SK-N-SH (cell line): ENCODE measurements at regions not wholly inside any gene's neighbourhood (a gene's known extent, or its start where the extent isn't known, plus 50 kb on each side); places are given as distances from the start of the nearest gene placed in this dataset.
A peak's percentile ranks its signal among the peaks of the same experiment; 100 is the strongest.

Source experiments
- CTCF ChIA-PET: fragments of 300-600, 350-600 bp; formaldehyde crosslinking; extraction: SDS; loops from one replicate; lab custom pipeline; 2021; lab: Yijun Ruan, JAX
- POLR2A ChIA-PET: fragments of 350-600 bp; sonication (Branson Sonifier 250); formaldehyde crosslinking; extraction: SDS; loops from one replicate; lab custom pipeline; 2020; ENCODE audit warnings: antibody characterized with exemption, inconsistent platforms; lab: Yijun Ruan, JAX
- DNase-seq: peaks from one replicate; pipeline ENCODE4 v3.0.0; 2012
- H2AFZ ChIP-seq: fragments of 200-600 bp; sonication (generic); 2 replicates; pipeline ENCODE4 v1.8.1; 2016; ENCODE audit warnings: antibody characterized with exemption, mild to moderate bottlenecking, low read depth
- H3F3A ChIP-seq: fragments of 200-600 bp; sonication (generic); replicated peaks from 2 replicates; pipeline ENCODE3; 2016; ENCODE audit warnings: antibody characterized with exemption, mild to moderate bottlenecking; ENCODE audit not compliant: insufficient read depth
- H3K27ac ChIP-seq, 2 experiments: fragments of 200-500 bp in 1 of 2; fragments of 200-600 bp in 1 of 2; sonication (Bioruptor generic) in 1 of 2; sonication (generic), shearing (Covaris generic) in 1 of 2; 2 replicates each; pipeline versions ENCODE4 v1.5.1 to v1.6.1; 2014 to 2016; ENCODE audit warnings: low read depth in 2 of 2, inconsistent platforms in 1 of 2, low read length in 1 of 2, mild to moderate bottlenecking in 1 of 2, mixed read lengths in 1 of 2
- H3K27me3 ChIP-seq: fragments of 200-600 bp; sonication (generic), shearing (Covaris generic); 2 replicates; pipeline ENCODE4 v1.6.1; 2016; ENCODE audit warnings: mixed run types; ENCODE audit not compliant: insufficient read depth
- H3K36me3 ChIP-seq, 2 experiments: fragments of 200-500 bp in 1 of 2; fragments of 200-600 bp in 1 of 2; sonication (Bioruptor generic) in 1 of 2; sonication (generic) in 1 of 2; replicated peaks in 1 of 2; 2 replicates each; pipeline versions ENCODE3 to v1.5.1; 2014 to 2016; ENCODE audit warnings: low read length in 1 of 2, mild to moderate bottlenecking in 1 of 2; ENCODE audit not compliant: insufficient read depth in 2 of 2, control insufficient read depth in 1 of 2
- H3K4me1 ChIP-seq, 2 experiments: fragments of 200-500 bp in 1 of 2; fragments of 200-600 bp in 1 of 2; sonication (Bioruptor generic) in 1 of 2; sonication (generic), shearing (Covaris generic) in 1 of 2; 2 replicates each; pipeline versions ENCODE4 v1.5.1 to v1.6.1; 2014 to 2016; ENCODE audit warnings: low read depth in 1 of 2, low read length in 1 of 2, mixed run types in 1 of 2; ENCODE audit not compliant: insufficient read depth in 2 of 2, control insufficient read depth in 1 of 2
- H3K4me2 ChIP-seq: fragments of 200-600 bp; sonication (generic), shearing (Covaris generic); 2 replicates; pipeline ENCODE4 v1.6.1; 2017; ENCODE audit warnings: mixed run types
- H3K4me3 ChIP-seq, 2 experiments: fragments of 200-500 bp in 1 of 2; fragments of 200-600 bp in 1 of 2; sonication (Bioruptor generic) in 1 of 2; sonication (generic), shearing (Covaris generic) in 1 of 2; 2 replicates each; pipeline versions ENCODE4 v1.5.1 to v1.8.1; 2014 to 2016; ENCODE audit warnings: low read depth in 2 of 2, inconsistent platforms in 1 of 2, low read length in 1 of 2, mild to moderate bottlenecking in 1 of 2, mixed read lengths in 1 of 2, moderate library complexity in 1 of 2
- H3K79me2 ChIP-seq: fragments of 200-600 bp; sonication (generic); 2 replicates; pipeline ENCODE4 v1.8.1; 2017; ENCODE audit warnings: mild to moderate bottlenecking; ENCODE audit not compliant: insufficient read depth
- H3K9ac ChIP-seq: fragments of 200-600 bp; sonication (generic); 2 replicates; pipeline ENCODE4 v1.6.1; 2017; ENCODE audit warnings: mixed run types
- H3K9me2 ChIP-seq: fragments of 200-600 bp; sonication (generic); 2 replicates; pipeline ENCODE4 v1.6.1; 2017; ENCODE audit warnings: mixed run types
- H3K9me3 ChIP-seq: fragments of 200-600 bp; sonication (generic); 2 replicates; pipeline ENCODE4 v1.6.1; 2017; ENCODE audit warnings: mixed run types, mild to moderate bottlenecking, moderate library complexity
- H4K20me1 ChIP-seq: fragments of 200-600 bp; sonication (generic); 2 replicates; pipeline ENCODE4 v1.6.1; 2017; ENCODE audit warnings: mild to moderate bottlenecking, mixed run types; ENCODE audit not compliant: insufficient read depth
- ELF1 ChIP-seq: IDR thresholded peaks from 2 replicates; pipeline ENCODE4 v1.4.0; 2012
- EP300 ChIP-seq, 2 experiments: IDR thresholded peaks; 2 replicates each; pipeline versions ENCODE4 v1.4.0 to v1.6.1; 2012; ENCODE audit warnings: borderline replicate concordance in 1 of 2, low read depth in 1 of 2, low read length in 1 of 2
- EZH2phosphoT487 ChIP-seq: fragments of 200-600 bp; sonication (generic); IDR thresholded peaks from 2 replicates; pipeline ENCODE4 v1.6.1; 2017; ENCODE audit warnings: low read depth, mixed run types, mild to moderate bottlenecking, antibody characterized with exemption, moderate library complexity, borderline replicate concordance
- NFIC ChIP-seq: IDR thresholded peaks from 2 replicates; pipeline ENCODE4 v1.4.0; 2012; ENCODE audit warnings: borderline replicate concordance
- NRF1 ChIP-seq: IDR thresholded peaks from 2 replicates; pipeline ENCODE4 v1.6.1; 2012; ENCODE audit warnings: low read depth, mild to moderate bottlenecking, low read length
- RFX5 ChIP-seq: IDR thresholded peaks from 2 replicates; pipeline ENCODE4 v1.6.1; 2012; ENCODE audit warnings: mild to moderate bottlenecking, improper control_type of control experiment, low read length
- RXRA ChIP-seq: IDR thresholded peaks from 2 replicates; pipeline ENCODE4 v1.4.0; 2012; ENCODE audit warnings: low read depth, mild to moderate bottlenecking, borderline replicate concordance
- TCF12 ChIP-seq: IDR thresholded peaks from 2 replicates; pipeline ENCODE4 v1.4.0; 2012
- WGBS: methylation state at CpG from one replicate; pipeline ENCODE4 v1.1.6; 2017; ENCODE audit warnings: low lambda C conversion rate; 5-methylcytosine and 5-hydroxymethylcytosine counted together
- TF ChIP-seq, protein P1 (sequence below): IDR thresholded peaks from 2 replicates; pipeline ENCODE4 v1.4.0; 2012; ENCODE audit warnings: low read depth

DNA sequence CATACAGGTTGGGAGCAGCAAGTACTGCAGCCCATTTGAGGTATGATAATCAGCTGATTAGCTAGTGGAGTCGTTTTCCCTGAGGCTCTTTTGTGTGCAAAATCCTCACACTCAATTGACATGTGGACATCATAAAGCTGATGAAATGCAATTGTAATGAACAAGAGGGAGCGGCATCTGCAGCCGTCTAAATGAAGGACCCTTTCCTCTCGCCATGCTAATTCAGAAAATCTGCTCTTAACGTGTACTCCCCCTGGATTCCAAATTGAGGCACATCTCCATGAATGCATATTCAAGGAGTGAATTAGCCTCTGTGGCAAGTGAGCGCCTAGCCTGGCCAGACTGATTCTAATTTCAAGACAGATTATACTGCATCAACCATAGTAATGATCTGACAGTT is 260.9 kb upstream of the ATP5MC3 start:
- H3K27me3 ChIP-seq = peaks cover 5% of the 10 kb centered on the region; the same call in 1 of the 2 replicates
- DNase-seq = no peak
- H3K9me2 ChIP-seq = no peaks in the 10 kb centered on the region
- peaks cover 0 to 12% of the 10 kb centered on the region in 2 experiments; a peak in 3 of 4 replicates for H3K4me1 ChIP-seq
- H3K9ac ChIP-seq = no peak overlapping the region
- TF ChIP-seq EZH2phosphoT487 = no peak
- TF ChIP-seq EP300 (IDR thresholded peaks at IDR 0.05; ENCODE audit: borderline replicate concordance in 1 of 2, low read depth in 1 of 2, low read length in 1 of 2) = peak in 1 of 2 experiments; percentile 16; a peak in 1 of 4 replicates
- H3K27ac ChIP-seq = no peak overlapping the region
- ChIA-PET POLR2A (no interaction called here), CTCF (interaction anchor here (0.8 to 2.3 kb wide), 7 partner anchors 11 to 656 kb away, joined by 3 to 12 read pairs (median 4); no protein-coding TSS in a partner anchor)
- no peak overlapping the region for H2AFZ ChIP-seq
- H4K20me1 ChIP-seq = no peaks in the 10 kb centered on the region
- no peak overlapping the region for H3K4me2 ChIP-seq
- no peaks in the 10 kb centered on the region for H3F3A ChIP-seq
- H3K36me3 ChIP-seq = no peaks in the 10 kb centered on the region
- no peaks in the 10 kb centered on the region for H3K9me3 ChIP-seq
- no peaks in the 10 kb centered on the region for H3K79me2 ChIP-seq
- 40% methylated on average over 6 of the region's 6 CpGs for WGBS
- no peak overlapping the region for H3K4me3 ChIP-seq

DNA sequence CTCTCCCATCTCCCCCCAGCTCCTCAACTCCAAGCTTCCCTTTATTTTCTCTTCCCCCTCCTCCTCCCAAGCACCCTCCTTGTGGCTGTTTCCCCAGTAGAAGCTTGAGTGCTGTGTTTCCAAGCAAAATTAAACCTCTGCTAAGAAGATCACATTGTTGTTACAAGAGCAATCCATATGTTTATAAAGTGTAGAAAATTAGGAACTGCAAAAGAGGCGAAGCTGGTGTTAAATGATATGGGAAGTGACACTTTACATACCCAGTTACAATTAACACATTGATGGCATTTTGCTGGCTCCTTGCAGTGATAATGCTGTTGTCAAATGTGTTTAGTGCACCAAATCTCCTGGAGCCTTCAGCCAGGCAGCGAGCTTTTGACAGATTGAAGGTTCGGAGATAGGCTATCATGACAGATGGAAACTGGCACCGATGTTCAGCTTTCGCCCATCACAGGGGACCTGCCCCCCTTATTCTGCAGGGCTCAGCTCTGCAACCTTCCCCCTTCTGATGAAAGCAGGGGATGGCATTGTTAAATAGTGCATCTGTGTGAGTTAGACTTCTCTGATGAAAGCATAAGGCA is 259.8 kb upstream of the ATP5MC3 start:
- no peaks in the 10 kb centered on the region for H3K36me3 ChIP-seq
- no peaks in the 10 kb centered on the region for H3K9me2 ChIP-seq
- TF ChIP-seq TCF12 = no peak
- TF ChIP-seq EZH2phosphoT487 = no peak
- TF ChIP-seq NFIC = no peak
- TF ChIP-seq NRF1 = no peak
- no peak for TF ChIP-seq RXRA
- TF ChIP-seq, protein P1, sequence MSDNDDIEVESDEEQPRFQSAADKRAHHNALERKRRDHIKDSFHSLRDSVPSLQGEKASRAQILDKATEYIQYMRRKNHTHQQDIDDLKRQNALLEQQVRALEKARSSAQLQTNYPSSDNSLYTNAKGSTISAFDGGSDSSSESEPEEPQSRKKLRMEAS = no peak
- TF ChIP-seq, all 33 proteins: peak for 0
- peaks cover 0 to 12% of the 10 kb centered on the region in 2 experiments; a peak in 3 of 4 replicates for H3K4me1 ChIP-seq
- POLR2A ChIA-PET = no interaction called here
- H3K4me3 ChIP-seq = no peak overlapping the region
- no peak overlapping the region for H3K9ac ChIP-seq
- H3F3A ChIP-seq = no peaks in the 10 kb centered on the region
- H3K27me3 ChIP-seq = peaks cover 5% of the 10 kb centered on the region; the same call in 1 of the 2 replicates
- no peak for DNase-seq
- 36% methylated on average over 5 of the region's 5 CpGs for WGBS
- H3K79me2 ChIP-seq = no peaks in the 10 kb centered on the region
- H3K4me2 ChIP-seq = no peak overlapping the region
- no peaks in the 10 kb centered on the region for H4K20me1 ChIP-seq
- no peak overlapping the region for H2AFZ ChIP-seq
- CTCF ChIA-PET = interaction anchor here (0.9 to 2.3 kb wide), 4 partner anchors 19 to 74 kb away, joined by 3 to 12 read pairs (median 4); no protein-coding TSS in a partner anchor
- H3K9me3 ChIP-seq = no peaks in the 10 kb centered on the region
- no peak overlapping the region for H3K27ac ChIP-seq

DNA sequence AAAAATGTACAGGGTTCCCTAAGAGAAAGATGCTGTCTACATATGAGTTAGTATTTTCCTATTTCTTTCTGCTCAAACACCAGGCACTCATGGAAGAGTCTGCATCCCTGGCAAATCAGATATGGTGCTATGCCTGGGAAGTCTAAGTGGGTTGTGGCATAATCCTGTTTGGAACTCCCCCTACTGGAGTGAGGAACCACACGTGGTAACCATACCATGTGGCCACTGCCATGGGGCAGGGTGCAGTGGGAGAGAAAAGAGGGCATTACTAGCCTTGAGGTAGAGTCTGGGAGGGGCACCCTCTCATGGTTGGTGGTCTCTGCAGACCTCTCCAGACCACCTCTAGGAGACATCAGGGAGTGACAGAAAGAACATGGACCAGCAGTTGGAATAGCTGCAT is 257.9 kb upstream of the ATP5MC3 start:
- Histone ChIP-seq H3K27ac (no peak overlapping the region), H3K9me3 (no peaks in the 10 kb centered on the region), H3K9me2 (no peaks in the 10 kb centered on the region), H3K4me1 (peaks cover 0 to 12% of the 10 kb centered on the region in 2 experiments; a peak in 3 of 4 replicates), H3K4me3 (no peak overlapping the region), H3K79me2 (no peaks in the 10 kb centered on the region), H3K9ac (no peak overlapping the region), H3K36me3 (no peaks in the 10 kb centered on the region), H4K20me1 (no peaks in the 10 kb centered on the region), H3K4me2 (no peak overlapping the region), H3F3A (no peaks in the 10 kb centered on the region), H2AFZ (no peak overlapping the region), H3K27me3 (peaks cover 5% of the 10 kb centered on the region; the same call in 1 of the 2 replicates)
- no peak for DNase-seq
- ChIA-PET CTCF (interaction anchor here (0.8 to 1.4 kb wide), 3 partner anchors 8 to 251 kb away, joined by 3 to 9 read pairs (median 4); no protein-coding TSS in a partner anchor), POLR2A (no interaction called here)
- WGBS = no CpG with 5 or more reads among the region's 1 CpG
- TF ChIP-seq RFX5 (no peak), ELF1 (no peak)
